Breast epithelium (tissue), 4 donors: ENCODE measurements at regions not wholly inside any gene's neighbourhood (a gene's known extent, or its start where the extent isn't known, plus 50 kb on each side); places are given as distances from the start of the nearest gene placed in this dataset.

ENCODE experiments used
- DNase-seq, 2 donors: peaks; one replicate each; pipeline ENCODE4 v3.0.0-alpha.2; 2019; ENCODE audit warnings: low spot score in 2 of 2
- H3K27ac ChIP-seq, 2 donors: fragments of 200-600 bp; sonication (generic) in 1 of 2; one replicate each; pipeline ENCODE4 v1.5.1; 2016 to 2019; ENCODE audit warnings: mild to moderate bottlenecking in 1 of 2
- H3K27me3 ChIP-seq, 2 donors: fragments of 200-600 bp; sonication (generic) in 1 of 2; one replicate each; pipeline versions ENCODE4 v1.5.1 to v1.6.0; 2017 to 2019; ENCODE audit warnings: control low read depth in 1 of 2, mild to moderate bottlenecking in 1 of 2
- H3K36me3 ChIP-seq: fragments of 200-600 bp; one replicate; pipeline ENCODE4 v1.5.1; 2019
- H3K4me1 ChIP-seq, 2 donors: fragments of 200-600 bp; sonication (generic); one replicate each; pipeline ENCODE4 v1.5.1; 2016 to 2019; ENCODE audit warnings: control low read depth in 1 of 2
- H3K4me3 ChIP-seq, 3 donors: fragments of 200-600 bp; sonication (generic); 1 replicate in 2 of 3; 2 replicates in 1 of 3; pipeline ENCODE4 v1.5.1; 2016 to 2019; ENCODE audit warnings: mild to moderate bottlenecking in 3 of 3, moderate library complexity in 2 of 3
- H3K9me3 ChIP-seq, 2 donors: fragments of 200-600 bp; sonication (generic) in 1 of 2; one replicate each; pipeline ENCODE4 v1.5.1; 2016 to 2019; ENCODE audit warnings: control low read depth in 1 of 2
- POLR2A ChIP-seq: fragments of 450-650 bp; IDR thresholded peaks from one replicate; pipeline ENCODE4 v1.6.1; 2016; ENCODE audit warnings: antibody characterized with exemption, mild to moderate bottlenecking, moderate library complexity
- POLR2AphosphoS5 ChIP-seq, 3 donors: sonication (generic); formaldehyde crosslinking; IDR thresholded peaks; one replicate each; pipeline ENCODE4 v1.6.1; 2017; ENCODE audit warnings: antibody characterized with exemption in 3 of 3
- intact Hi-C: fragments of 100-400 bp; cut with DNase I; formaldehyde crosslinking; loops from one replicate; pipeline ENCODE4 v1.15.1; 2023; ENCODE audit warnings: low total_unique reads
- TF ChIP-seq, protein P1 (sequence below), 3 donors: fragments of 450-650 bp; IDR thresholded peaks; one replicate each; pipeline ENCODE4 v1.5.1; 2016 to 2017; ENCODE audit warnings: antibody characterized with exemption in 3 of 3, mild to moderate bottlenecking in 3 of 3, moderate library complexity in 3 of 3

DNA sequence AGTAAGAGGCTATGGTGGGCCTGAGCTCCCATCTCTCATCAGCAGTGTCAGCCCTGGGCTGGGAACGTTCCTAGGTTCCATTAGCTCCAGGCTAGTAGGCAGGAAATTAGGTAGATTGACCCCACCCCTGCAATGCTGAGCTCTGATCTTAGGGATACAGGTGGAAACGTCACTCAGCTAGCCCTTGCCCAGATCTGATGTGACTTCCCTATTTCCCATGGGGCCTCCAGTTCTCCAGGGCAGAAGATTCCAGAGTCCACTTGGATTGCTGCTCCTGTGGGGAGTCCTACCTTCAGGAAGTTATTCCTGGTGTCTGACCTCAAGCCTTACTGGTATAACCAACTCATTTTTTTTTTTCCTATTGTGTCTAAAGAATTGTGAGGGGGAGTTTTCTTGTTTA, 81.1 kb downstream of the EFNB1 start:
- DNase-seq, result no peak
- intact Hi-C loops, result no loop called here
- Histone ChIP-seq H3K4me1 (no peaks in the 10 kb centered on the region), H3K9me3 (no peaks in the 10 kb centered on the region), H3K36me3 (no peaks in the 10 kb centered on the region), H3K27ac (no peak overlapping the region), H3K4me3 (no peak overlapping the region), H3K27me3 (peaks cover 0 to 62% of the 10 kb centered on the region in 2 donors)
- TF ChIP-seq, protein P1, sequence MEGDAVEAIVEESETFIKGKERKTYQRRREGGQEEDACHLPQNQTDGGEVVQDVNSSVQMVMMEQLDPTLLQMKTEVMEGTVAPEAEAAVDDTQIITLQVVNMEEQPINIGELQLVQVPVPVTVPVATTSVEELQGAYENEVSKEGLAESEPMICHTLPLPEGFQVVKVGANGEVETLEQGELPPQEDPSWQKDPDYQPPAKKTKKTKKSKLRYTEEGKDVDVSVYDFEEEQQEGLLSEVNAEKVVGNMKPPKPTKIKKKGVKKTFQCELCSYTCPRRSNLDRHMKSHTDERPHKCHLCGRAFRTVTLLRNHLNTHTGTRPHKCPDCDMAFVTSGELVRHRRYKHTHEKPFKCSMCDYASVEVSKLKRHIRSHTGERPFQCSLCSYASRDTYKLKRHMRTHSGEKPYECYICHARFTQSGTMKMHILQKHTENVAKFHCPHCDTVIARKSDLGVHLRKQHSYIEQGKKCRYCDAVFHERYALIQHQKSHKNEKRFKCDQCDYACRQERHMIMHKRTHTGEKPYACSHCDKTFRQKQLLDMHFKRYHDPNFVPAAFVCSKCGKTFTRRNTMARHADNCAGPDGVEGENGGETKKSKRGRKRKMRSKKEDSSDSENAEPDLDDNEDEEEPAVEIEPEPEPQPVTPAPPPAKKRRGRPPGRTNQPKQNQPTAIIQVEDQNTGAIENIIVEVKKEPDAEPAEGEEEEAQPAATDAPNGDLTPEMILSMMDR (IDR thresholded peaks at IDR 0.05), result no peak
- TF ChIP-seq POLR2AphosphoS5 (IDR thresholded peaks at IDR 0.05), result no peak
- no peak for TF ChIP-seq POLR2A

DNA sequence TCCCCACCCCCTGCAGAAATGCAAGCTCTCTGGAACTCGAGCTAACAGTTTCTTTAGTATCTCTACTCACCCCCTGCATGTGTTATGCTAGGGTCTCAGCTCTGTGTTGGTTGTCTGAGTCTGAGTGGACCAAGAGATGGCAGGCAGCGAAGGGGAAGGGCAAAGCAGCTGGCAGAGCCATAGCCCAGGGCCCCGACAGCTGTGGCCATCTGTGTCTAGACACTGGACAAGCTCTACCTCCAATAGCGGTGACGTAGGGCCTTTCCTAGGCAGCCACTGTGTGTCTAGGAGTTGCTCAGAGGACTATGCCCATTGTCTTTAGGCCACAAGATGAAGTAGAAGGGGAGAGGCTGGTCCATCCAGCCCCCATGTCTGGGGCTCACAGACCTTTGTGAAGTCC, 79.2 kb downstream of the EFNB1 start:
- intact Hi-C loops, result no loop called here
- no peak overlapping the region for H3K4me3 ChIP-seq
- no peak for TF ChIP-seq POLR2AphosphoS5 (IDR thresholded peaks at IDR 0.05)
- no peak for TF ChIP-seq POLR2A
- TF ChIP-seq, protein P1 (IDR thresholded peaks at IDR 0.05), result no peak
- no peak overlapping the region for H3K27ac ChIP-seq
- no peak for DNase-seq
- no peaks in the 10 kb centered on the region for H3K36me3 ChIP-seq
- no peaks in the 10 kb centered on the region for H3K9me3 ChIP-seq
- no peaks in the 10 kb centered on the region for H3K4me1 ChIP-seq
- H3K27me3 ChIP-seq, result peaks cover 0 to 58% of the 10 kb centered on the region in 2 donors

DNA sequence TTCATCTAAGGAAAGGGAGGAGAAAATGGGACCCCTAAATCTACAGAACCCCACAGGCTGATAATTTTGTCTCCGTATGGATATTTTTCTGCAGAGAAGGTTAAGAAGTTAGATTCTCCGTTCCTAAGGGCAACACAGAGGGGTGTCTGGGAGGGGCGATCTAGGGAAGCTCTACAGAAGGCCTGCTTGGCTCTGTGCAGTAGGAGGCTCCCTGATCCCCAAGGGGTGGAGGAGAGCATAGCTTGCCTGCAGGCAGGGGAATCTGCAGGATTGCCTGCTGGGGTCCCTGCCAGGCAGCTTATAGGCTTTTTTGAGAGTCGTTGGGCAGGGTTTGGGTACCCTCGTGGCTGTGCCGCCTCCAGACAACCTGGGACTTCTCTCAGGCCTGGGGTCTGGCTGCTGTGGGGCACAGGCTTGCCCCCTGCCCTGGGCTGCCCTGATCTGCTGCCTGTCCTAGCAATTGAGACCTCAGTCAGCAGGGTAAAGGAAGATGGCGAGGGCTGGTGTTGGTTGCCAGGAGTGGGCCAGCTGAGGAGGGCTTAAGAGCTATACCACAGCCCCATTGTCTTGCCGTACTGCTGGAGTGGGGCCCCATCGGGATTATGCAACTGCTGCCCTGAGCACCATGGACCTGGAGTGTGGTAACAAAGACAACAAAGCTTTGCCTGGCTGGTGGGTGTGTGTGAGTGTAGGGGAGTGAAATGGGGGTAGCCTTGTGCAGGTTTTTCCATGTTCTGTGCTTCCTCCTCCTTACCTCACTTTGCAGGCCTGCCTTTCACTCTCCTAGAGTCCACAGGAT, 74.1 kb downstream of the EFNB1 start:
- TF ChIP-seq POLR2AphosphoS5 (IDR thresholded peaks at IDR 0.05) (no peak), POLR2A (no peak)
- TF ChIP-seq, protein P1 (IDR thresholded peaks at IDR 0.05), result no peak
- Histone ChIP-seq H3K9me3 (no peaks in the 10 kb centered on the region), H3K27me3 (peaks cover 0 to 35% of the 10 kb centered on the region in 2 donors), H3K36me3 (no peaks in the 10 kb centered on the region), H3K4me3 (no peak overlapping the region), H3K27ac (no peak overlapping the region), H3K4me1 (no peaks in the 10 kb centered on the region)
- DNase-seq, result no peak
- intact Hi-C loops, result no loop called here

DNA sequence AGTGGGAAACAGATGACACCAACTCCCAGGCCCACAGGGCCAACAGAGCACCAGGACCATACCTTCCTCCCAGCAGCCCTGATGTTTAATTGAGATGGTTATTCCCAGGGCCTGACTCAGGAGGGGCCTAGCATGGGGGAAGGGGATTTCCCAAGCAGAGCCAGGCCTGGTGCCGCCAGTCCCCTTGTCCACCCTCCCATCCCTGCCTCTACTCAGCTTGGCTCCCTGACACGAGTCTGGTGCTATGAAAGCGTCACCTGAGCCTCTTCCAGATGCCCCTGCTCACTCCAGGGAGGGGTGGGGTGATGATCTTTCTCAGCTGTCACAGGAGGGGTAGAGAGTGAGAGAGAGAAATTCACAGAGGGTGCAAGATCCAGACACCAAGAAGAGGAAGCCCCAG, 72.7 kb downstream of the EFNB1 start:
- Histone ChIP-seq H3K9me3 (no peaks in the 10 kb centered on the region), H3K36me3 (no peaks in the 10 kb centered on the region), H3K27ac (no peak overlapping the region), H3K4me3 (no peak overlapping the region), H3K27me3 (peaks cover 0 to 31% of the 10 kb centered on the region in 2 donors), H3K4me1 (no peaks in the 10 kb centered on the region)
- intact Hi-C loops, result no loop called here
- TF ChIP-seq POLR2A, result no peak
- no peak for TF ChIP-seq POLR2AphosphoS5 (IDR thresholded peaks at IDR 0.05)
- TF ChIP-seq, protein P1 (IDR thresholded peaks at IDR 0.05), result no peak
- DNase-seq, result no peak

DNA sequence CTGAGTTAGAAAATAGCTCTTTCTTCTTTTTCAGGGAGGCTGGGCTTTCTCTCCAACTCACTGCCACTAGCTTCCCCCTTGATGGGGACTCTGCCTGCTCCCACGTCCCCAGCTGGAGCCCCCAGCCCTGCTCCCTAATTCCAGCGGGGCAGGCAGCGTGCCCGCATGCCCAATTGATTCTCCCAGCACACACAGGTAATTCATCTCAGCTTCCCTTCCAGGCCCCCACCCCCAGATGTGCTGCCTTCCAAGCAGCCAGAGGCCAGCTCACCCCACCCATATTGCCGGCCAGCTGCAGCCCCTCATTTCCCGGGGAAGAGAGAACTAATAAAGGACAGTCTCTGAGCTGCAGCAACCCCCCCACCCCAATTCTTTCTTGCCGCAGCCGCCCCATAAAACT, 69.8 kb downstream of the EFNB1 start:
- intact Hi-C loops, result loop anchor here (5.0 kb wide), 1 partner anchor 471 kb away; no protein-coding TSS in a partner anchor
- H3K4me1 ChIP-seq, result no peaks in the 10 kb centered on the region
- TF ChIP-seq POLR2AphosphoS5 (IDR thresholded peaks at IDR 0.05) (no peak), POLR2A (no peak)
- TF ChIP-seq, protein P1 (IDR thresholded peaks at IDR 0.05), result no peak
- no peak overlapping the region for H3K27ac ChIP-seq
- no peaks in the 10 kb centered on the region for H3K36me3 ChIP-seq
- peaks cover 0 to 42% of the 10 kb centered on the region in 2 donors for H3K27me3 ChIP-seq
- no peaks in the 10 kb centered on the region for H3K9me3 ChIP-seq
- no peak overlapping the region for H3K4me3 ChIP-seq
- no peak for DNase-seq
